Gastrocnemius medialis (tissue), 4 donors: ENCODE measurements at regions not wholly inside any gene's neighbourhood (a gene's known extent, or its start where the extent isn't known, plus 50 kb on each side); places are given as distances from the start of the nearest gene placed in this dataset.

Experiments
- ATAC-seq, 2 donors: fragments of 150-250 bp; one replicate each; pipeline ENCODE4 v1.9.1; 2016
- DNase-seq, 2 donors: peaks; one replicate each; pipeline ENCODE4 v3.0.0-alpha.2; 2019
- H3K27ac ChIP-seq, 4 donors: fragments of 200-600 bp; sonication (generic); 1 replicate in 1 of 4; 2 replicates in 3 of 4; pipeline ENCODE4 v1.5.1; 2016 to 2018; ENCODE audit warnings: mild to moderate bottlenecking in 2 of 4, moderate library complexity in 1 of 4
- H3K27me3 ChIP-seq, 3 donors: fragments of 200-600 bp; sonication (generic) in 2 of 3; 1 replicate in 1 of 3; 2 replicates in 2 of 3; pipeline versions ENCODE4 v1.5.1 to v1.6.0; 2016 to 2019; ENCODE audit warnings: mild to moderate bottlenecking in 1 of 3, moderate library complexity in 1 of 3
- H3K36me3 ChIP-seq, 2 donors: fragments of 200-600 bp; sonication (generic) in 1 of 2; one replicate each; pipeline ENCODE4 v1.5.1; 2017 to 2018
- H3K4me1 ChIP-seq, 2 donors: fragments of 200-600 bp; sonication (generic) in 1 of 2; one replicate each; pipeline ENCODE4 v1.5.1; 2016 to 2017; ENCODE audit warnings: mild to moderate bottlenecking in 2 of 2
- H3K4me3 ChIP-seq, 4 donors: fragments of 200-600 bp; sonication (generic) in 3 of 4; 1 replicate in 1 of 4; 2 replicates in 3 of 4; pipeline ENCODE4 v1.5.1; 2016 to 2019; ENCODE audit warnings: mild to moderate bottlenecking in 2 of 4
- H3K9me3 ChIP-seq, 3 donors: fragments of 200-600 bp; sonication (generic) in 2 of 3; 1 replicate in 1 of 3; 2 replicates in 2 of 3; pipeline ENCODE4 v1.5.1; 2016 to 2019
- POLR2A ChIP-seq, 2 donors: fragments of 450-650 bp; IDR thresholded peaks; one replicate each; pipeline ENCODE4 v1.6.1; 2017; ENCODE audit warnings: antibody characterized with exemption in 2 of 2, mild to moderate bottlenecking in 2 of 2, moderate library complexity in 2 of 2
- in situ Hi-C, 4 donors: fragments of 200-750 bp; cut with MboI; loops; one replicate each; pipeline versions ENCODE4 v1.15.0 to v1.8.0; 2017; ENCODE audit warnings: low sequenced_read_pairs in 4 of 4
- intact Hi-C: fragments of 100-400 bp; cut with DNase I; formaldehyde crosslinking; loops from one replicate; pipeline ENCODE4 v1.15.1; 2023; ENCODE audit warnings: low total_unique reads
- TF ChIP-seq, protein P1 (sequence below), 5 experiments: fragments of 450-650 bp in 3 of 5; fragments of 200-600 bp in 2 of 5; sonication (generic) in 2 of 5; IDR thresholded peaks in 4 of 5; conservative IDR thresholded peaks in 1 of 5; 1 replicate in 4 of 5; 2 replicates in 1 of 5; pipeline ENCODE4 v1.5.1; 2016 to 2019; ENCODE audit warnings: antibody characterized with exemption in 5 of 5, mild to moderate bottlenecking in 3 of 5, moderate library complexity in 3 of 5

DNA sequence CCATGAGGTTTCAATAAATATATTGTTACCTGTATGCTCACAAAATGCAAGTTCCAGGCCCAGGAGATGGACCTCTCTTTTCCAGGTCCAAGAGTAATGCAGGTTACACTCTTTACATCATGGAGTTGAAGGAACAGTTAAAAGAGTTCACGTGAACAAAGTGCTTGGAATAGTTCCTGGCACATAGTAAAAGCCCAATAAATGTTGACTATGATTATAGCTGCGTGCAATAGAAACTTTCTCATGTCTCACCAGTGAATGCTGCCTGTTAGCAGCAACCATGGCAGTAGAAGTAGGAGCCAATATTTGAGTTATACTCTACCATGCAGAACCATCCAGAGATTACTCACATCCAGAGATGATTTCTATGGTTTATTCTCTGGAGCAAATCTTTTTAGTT is 707.5 kb downstream of the DHX35 start:
- in situ Hi-C loops: no loop called here
- DNase-seq: no peak

DNA sequence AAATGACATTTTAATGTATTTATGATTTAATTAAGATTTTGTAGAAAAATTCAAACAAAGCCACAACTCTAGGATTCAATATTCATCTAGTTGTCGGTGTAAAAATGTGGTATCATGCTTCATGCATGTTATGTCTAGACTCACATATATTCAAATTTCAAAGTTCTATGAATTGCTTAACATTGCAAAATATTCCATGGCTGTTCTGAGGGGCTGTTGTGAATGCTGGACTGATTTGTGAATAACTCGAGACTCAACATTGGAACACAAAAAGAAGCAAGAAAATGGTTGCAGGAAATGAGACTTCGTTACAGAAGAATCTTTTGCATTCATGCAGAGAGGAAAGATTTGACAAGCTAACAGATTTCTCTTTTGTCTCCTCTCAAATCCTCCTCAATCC is 705.9 kb downstream of the DHX35 start:
- DNase-seq (no peak), ATAC-seq (no peak)
- Histone ChIP-seq H3K4me3 (no peak overlapping the region), H3K27me3 (no peaks in the 10 kb centered on the region), H3K27ac (no peak overlapping the region), H3K9me3 (no peaks in the 10 kb centered on the region), H3K4me1 (no peaks in the 10 kb centered on the region), H3K36me3 (no peaks in the 10 kb centered on the region)
- in situ Hi-C loops: no loop called here
- TF ChIP-seq, protein P1, sequence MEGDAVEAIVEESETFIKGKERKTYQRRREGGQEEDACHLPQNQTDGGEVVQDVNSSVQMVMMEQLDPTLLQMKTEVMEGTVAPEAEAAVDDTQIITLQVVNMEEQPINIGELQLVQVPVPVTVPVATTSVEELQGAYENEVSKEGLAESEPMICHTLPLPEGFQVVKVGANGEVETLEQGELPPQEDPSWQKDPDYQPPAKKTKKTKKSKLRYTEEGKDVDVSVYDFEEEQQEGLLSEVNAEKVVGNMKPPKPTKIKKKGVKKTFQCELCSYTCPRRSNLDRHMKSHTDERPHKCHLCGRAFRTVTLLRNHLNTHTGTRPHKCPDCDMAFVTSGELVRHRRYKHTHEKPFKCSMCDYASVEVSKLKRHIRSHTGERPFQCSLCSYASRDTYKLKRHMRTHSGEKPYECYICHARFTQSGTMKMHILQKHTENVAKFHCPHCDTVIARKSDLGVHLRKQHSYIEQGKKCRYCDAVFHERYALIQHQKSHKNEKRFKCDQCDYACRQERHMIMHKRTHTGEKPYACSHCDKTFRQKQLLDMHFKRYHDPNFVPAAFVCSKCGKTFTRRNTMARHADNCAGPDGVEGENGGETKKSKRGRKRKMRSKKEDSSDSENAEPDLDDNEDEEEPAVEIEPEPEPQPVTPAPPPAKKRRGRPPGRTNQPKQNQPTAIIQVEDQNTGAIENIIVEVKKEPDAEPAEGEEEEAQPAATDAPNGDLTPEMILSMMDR (IDR thresholded peaks at IDR 0.05 in 4 of 5, conservative IDR thresholded peaks at IDR 0.05 in 1 of 5): no peak
- no peak for TF ChIP-seq POLR2A (IDR thresholded peaks at IDR 0.05)
- intact Hi-C loops: no loop called here

More for the DNA sequence above, 707.5 kb downstream of the DHX35 start:
- Histone ChIP-seq H3K9me3 (no peaks in the 10 kb centered on the region), H3K4me1 (no peaks in the 10 kb centered on the region), H3K4me3 (no peak overlapping the region), H3K27me3 (no peaks in the 10 kb centered on the region), H3K36me3 (no peaks in the 10 kb centered on the region), H3K27ac (no peak overlapping the region)
- TF ChIP-seq POLR2A (IDR thresholded peaks at IDR 0.05): no peak
- TF ChIP-seq, protein P1 (IDR thresholded peaks at IDR 0.05 in 4 of 5, conservative IDR thresholded peaks at IDR 0.05 in 1 of 5): no peak
- ATAC-seq: no peak
- intact Hi-C loops: no loop called here

DNA sequence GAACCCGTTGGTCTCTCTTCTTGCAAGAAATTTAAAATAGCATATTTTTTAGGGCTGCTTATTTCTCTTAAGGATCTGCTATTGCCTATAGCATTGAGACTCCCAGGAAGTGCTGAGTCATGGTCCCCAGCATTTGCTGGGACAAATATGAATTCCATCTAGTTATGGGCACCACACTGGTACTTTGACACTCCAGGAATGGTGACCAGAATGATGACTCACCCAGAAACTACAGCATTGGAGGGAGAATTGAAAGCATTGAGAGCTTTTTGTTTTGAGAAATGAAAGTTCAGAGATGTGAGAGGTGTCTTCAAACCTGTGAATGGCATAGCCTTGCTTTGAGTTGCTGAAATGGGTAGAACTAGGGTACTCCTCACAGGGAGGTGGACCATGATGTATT is 699.7 kb downstream of the DHX35 start:
- Histone ChIP-seq H3K27me3 (no peaks in the 10 kb centered on the region), H3K4me3 (no peak overlapping the region), H3K36me3 (no peaks in the 10 kb centered on the region), H3K27ac (no peak overlapping the region), H3K4me1 (no peaks in the 10 kb centered on the region), H3K9me3 (no peaks in the 10 kb centered on the region)
- in situ Hi-C loops (no loop called here), intact Hi-C loops (no loop called here)
- ATAC-seq: no peak
- TF ChIP-seq POLR2A (IDR thresholded peaks at IDR 0.05): no peak
- TF ChIP-seq, protein P1 (IDR thresholded peaks at IDR 0.05 in 4 of 5, conservative IDR thresholded peaks at IDR 0.05 in 1 of 5): no peak
- DNase-seq: no peak

DNA sequence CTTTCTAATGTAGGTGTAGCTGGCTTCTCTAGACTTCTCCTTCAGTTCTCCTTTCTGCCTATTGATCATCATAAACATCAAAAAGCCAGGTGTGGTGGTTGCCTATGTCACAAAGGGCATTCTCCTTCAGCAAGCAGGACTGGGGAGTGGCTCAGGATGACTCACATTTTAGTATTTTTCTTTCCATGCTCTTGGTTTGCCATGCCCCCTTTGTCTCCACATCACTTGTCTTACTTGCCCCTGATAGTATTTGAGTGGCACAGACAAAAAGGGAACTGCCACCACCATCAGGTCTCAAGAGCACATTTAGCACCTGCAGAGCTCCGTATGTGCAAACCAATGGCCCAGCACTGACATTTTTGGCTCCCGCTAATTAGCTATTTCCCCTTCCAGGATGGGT is 698.8 kb downstream of the DHX35 start:
- in situ Hi-C loops: no loop called here

DNA sequence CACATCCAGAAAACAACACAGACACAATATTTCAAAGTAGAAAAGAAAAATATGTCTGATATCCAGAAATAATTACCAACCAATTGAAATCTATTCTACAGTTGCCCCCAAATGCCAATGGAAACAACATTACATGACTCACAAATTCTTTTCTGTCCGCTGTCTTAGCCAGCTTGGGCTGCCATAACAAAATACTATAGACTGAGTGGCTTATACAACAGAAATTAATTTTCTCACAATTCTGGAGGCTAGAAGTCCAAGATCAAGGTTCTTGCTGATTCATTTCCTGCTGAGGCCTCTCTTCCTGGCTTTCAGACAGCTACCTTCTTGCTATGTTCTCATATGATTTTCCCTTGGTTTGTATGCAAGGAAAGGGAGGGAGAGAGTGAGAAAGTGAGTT is 698.1 kb downstream of the DHX35 start:
- H3K36me3 ChIP-seq: no peaks in the 10 kb centered on the region
- H3K27ac ChIP-seq: no peak overlapping the region
- TF ChIP-seq, protein P1 (IDR thresholded peaks at IDR 0.05 in 4 of 5, conservative IDR thresholded peaks at IDR 0.05 in 1 of 5): no peak
- no peak for TF ChIP-seq POLR2A (IDR thresholded peaks at IDR 0.05)
- no peak overlapping the region for H3K4me3 ChIP-seq
- H3K9me3 ChIP-seq: no peaks in the 10 kb centered on the region
- ATAC-seq: no peak
- in situ Hi-C loops (no loop called here), intact Hi-C loops (no loop called here)
- H3K4me1 ChIP-seq: no peaks in the 10 kb centered on the region
- H3K27me3 ChIP-seq: no peaks in the 10 kb centered on the region
- DNase-seq: no peak

More for the DNA sequence above, 698.8 kb downstream of the DHX35 start:
- Histone ChIP-seq H3K4me3 (no peak overlapping the region), H3K4me1 (no peaks in the 10 kb centered on the region), H3K27me3 (no peaks in the 10 kb centered on the region), H3K9me3 (no peaks in the 10 kb centered on the region), H3K36me3 (no peaks in the 10 kb centered on the region), H3K27ac (no peak overlapping the region)
- TF ChIP-seq, protein P1 (IDR thresholded peaks at IDR 0.05 in 4 of 5, conservative IDR thresholded peaks at IDR 0.05 in 1 of 5): no peak
- TF ChIP-seq POLR2A (IDR thresholded peaks at IDR 0.05): no peak
- ATAC-seq (no peak), DNase-seq (no peak)
- intact Hi-C loops: no loop called here
